AG04449 (cell line): ENCODE measurements at regions not wholly inside any gene's neighbourhood (a gene's known extent, or its start where the extent isn't known, plus 50 kb on each side); places are given as distances from the start of the nearest gene placed in this dataset.

ENCODE experiments used
- CTCF ChIA-PET: fragments of 350-600 bp; formaldehyde crosslinking; extraction: SDS; loops from one replicate; lab custom pipeline; 2021; ENCODE audit warnings: antibody characterized with exemption; lab: Yijun Ruan, JAX
- POLR2A ChIA-PET: fragments of 400-600, 350-600 bp; formaldehyde crosslinking; extraction: SDS; loops from one replicate; lab custom pipeline; 2020; ENCODE audit warnings: antibody characterized with exemption, inconsistent platforms; lab: Yijun Ruan, JAX
- DNase-seq: peaks from one replicate; pipeline ENCODE4 v3.0.0-alpha.2; 2010; ENCODE audit warnings: low read depth, low spot score
- H3K4me3 ChIP-seq: 2 replicates; pipeline ENCODE4 v1.5.1; 2011; ENCODE audit warnings: low read depth, mild to moderate bottlenecking, control low read depth, low read length
- TF ChIP-seq, protein P1 (sequence below): IDR thresholded peaks from one replicate; pipeline ENCODE4 v1.5.1; 2011; ENCODE audit warnings: mild to moderate bottlenecking, moderate library complexity, low read length, control low read depth, inconsistent platforms; ENCODE audit not compliant: insufficient read depth; ENCODE audit errors: missing control alignments

GRCh38 chr3:6585360-6585759, 275.6 kb upstream of the GRM7 start:
- DNase-seq = no peak
- CTCF ChIA-PET = no interaction called here
- H3K4me3 ChIP-seq = no peak overlapping the region
- TF ChIP-seq, protein P1, sequence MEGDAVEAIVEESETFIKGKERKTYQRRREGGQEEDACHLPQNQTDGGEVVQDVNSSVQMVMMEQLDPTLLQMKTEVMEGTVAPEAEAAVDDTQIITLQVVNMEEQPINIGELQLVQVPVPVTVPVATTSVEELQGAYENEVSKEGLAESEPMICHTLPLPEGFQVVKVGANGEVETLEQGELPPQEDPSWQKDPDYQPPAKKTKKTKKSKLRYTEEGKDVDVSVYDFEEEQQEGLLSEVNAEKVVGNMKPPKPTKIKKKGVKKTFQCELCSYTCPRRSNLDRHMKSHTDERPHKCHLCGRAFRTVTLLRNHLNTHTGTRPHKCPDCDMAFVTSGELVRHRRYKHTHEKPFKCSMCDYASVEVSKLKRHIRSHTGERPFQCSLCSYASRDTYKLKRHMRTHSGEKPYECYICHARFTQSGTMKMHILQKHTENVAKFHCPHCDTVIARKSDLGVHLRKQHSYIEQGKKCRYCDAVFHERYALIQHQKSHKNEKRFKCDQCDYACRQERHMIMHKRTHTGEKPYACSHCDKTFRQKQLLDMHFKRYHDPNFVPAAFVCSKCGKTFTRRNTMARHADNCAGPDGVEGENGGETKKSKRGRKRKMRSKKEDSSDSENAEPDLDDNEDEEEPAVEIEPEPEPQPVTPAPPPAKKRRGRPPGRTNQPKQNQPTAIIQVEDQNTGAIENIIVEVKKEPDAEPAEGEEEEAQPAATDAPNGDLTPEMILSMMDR = no peak
- POLR2A ChIA-PET = no interaction called here

DNA sequence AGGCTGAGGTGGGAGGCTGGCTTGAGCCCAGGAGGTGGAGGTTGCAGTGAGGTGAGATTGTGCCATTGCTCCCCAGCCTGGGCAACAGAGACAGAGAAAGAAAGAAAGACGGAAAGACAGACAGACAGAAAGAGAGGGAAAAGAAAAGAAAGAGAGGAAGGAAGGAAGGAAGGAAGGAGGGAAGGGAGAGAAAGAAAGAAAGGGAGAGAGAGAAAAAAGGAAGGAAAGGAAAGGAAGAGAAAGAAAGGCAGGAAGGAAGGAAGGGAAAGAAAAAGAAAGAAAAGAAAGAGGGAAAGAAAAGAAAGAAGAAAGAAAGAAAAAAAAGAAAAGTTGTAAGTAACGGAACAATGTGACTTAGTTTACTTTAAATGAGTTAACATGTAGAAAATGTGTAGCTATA, 260.7 kb upstream of the GRM7 start:
- H3K4me3 ChIP-seq = no peak overlapping the region
- ChIA-PET POLR2A (no interaction called here), CTCF (no interaction called here)
- DNase-seq = no peak
- TF ChIP-seq, protein P1 = no peak

DNA sequence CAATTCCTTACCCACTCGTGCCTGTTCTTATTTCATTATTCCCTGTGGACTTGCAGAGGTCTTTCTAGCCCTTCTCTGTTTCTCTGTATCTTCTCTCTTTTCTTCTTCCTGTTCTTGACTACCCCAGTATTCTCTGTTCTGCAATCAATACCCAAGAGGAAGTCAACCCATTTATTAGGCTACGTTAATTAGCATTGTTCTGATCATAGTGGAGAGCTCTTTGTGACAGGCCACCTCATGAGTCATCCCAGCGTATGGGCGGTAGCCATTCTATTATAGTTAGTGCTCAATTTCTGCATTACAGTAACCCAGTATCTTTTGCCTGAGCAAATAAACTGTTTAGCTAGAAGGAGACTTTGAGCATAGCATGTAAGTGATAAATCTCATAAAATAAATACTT, 259.5 kb upstream of the GRM7 start:
- CTCF ChIA-PET = no interaction called here
- TF ChIP-seq, protein P1 = no peak
- POLR2A ChIA-PET = no interaction called here
- DNase-seq = no peak
- H3K4me3 ChIP-seq = no peak overlapping the region

DNA sequence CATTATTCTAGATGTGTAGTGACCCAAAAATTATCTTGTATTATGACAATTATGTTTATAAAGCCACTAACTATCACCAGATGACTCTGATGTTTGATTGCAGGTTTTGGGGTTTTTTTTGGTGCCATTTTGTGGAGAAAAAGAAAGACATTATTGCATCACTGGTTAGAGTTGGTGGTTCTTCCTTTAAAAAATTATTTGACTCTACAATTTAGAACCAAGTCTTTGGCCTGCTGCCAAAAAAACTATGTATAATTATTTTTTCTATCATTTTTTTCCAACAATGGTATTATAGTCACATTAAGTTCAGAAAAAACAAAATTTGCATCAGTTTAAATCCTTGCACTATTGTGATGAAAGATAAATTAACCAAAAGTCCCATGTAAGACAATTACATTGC, 258.6 kb upstream of the GRM7 start:
- POLR2A ChIA-PET = no interaction called here
- CTCF ChIA-PET = no interaction called here
- TF ChIP-seq, protein P1 = no peak
- no peak overlapping the region for H3K4me3 ChIP-seq
- no peak for DNase-seq

GRCh38 chr3:6605227-6605626, 255.7 kb upstream of the GRM7 start:
- TF ChIP-seq, protein P1 = no peak
- H3K4me3 ChIP-seq = no peak overlapping the region
- ChIA-PET CTCF (no interaction called here), POLR2A (no interaction called here)
- DNase-seq = no peak

DNA sequence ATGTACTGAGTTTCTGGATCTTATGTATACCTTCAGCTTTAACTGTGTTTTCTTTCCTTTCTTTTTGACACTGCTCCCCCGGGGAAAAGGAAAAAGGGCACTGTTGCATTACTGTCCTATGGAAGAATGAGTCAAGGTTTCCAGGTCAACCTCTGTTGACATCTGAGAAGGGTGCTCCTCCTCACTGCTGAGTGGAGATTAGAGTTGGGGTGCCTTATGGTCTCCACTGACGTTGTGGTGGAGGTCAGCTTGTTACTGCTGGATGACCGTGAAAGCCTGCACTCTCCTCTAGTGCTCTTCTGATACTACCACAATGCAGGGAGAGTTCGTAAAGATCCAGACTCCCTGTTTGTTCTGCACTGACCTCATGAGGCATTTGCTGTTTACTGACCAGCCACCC, 252.1 kb upstream of the GRM7 start:
- no peak overlapping the region for H3K4me3 ChIP-seq
- no peak for DNase-seq
- ChIA-PET CTCF (no interaction called here), POLR2A (no interaction called here)
- TF ChIP-seq, protein P1 = no peak
